Fibroblast of the aortic adventitia (primary cell): ENCODE measurements at regions not wholly inside any gene's neighbourhood (a gene's known extent, or its start where the extent isn't known, plus 50 kb on each side); places are given as distances from the start of the nearest gene placed in this dataset.
"Not testable (repeated sequence)": the region's sequence is repeated elsewhere in the genome, so short reads cannot be mapped to it uniquely, and the experiment has no call there.

ENCODE experiments used
- DNase-seq: peaks from one replicate; pipeline ENCODE4 v3.0.0-alpha.2; 2010; ENCODE audit warnings: low read depth
- H3K4me3 ChIP-seq: 2 replicates; pipeline ENCODE4 v1.5.1; 2011; ENCODE audit warnings: low read depth, mild to moderate bottlenecking, control low read depth, low read length, moderate library complexity
- TF ChIP-seq, protein P1 (sequence below): IDR thresholded peaks from 2 replicates; pipeline ENCODE4 v1.5.1; 2011; ENCODE audit warnings: mild to moderate bottlenecking, low read length, control low read depth, inconsistent platforms; ENCODE audit not compliant: insufficient read depth

DNA sequence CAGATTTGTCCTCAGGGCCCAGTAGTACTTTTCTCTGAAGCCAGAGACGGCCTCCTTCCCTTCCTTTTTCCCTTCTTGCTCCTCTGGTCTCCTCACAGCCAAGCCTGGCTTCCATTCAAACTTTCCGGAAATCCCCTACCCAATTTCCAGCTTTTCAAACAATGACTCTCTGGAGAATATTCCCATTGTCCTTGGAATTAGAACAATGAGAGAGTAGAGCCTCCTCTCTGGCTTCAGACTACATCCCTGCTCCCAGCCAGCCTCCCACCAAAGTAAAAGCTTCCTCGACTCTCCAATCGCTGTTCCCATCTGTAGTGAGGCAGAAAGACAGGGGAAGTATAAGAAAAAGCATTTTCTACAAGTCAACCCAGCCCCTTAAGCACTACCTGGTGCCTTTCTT is 77.7 kb upstream of the SOX13 start:
- peak; percentile 59 for DNase-seq
- TF ChIP-seq, protein P1, sequence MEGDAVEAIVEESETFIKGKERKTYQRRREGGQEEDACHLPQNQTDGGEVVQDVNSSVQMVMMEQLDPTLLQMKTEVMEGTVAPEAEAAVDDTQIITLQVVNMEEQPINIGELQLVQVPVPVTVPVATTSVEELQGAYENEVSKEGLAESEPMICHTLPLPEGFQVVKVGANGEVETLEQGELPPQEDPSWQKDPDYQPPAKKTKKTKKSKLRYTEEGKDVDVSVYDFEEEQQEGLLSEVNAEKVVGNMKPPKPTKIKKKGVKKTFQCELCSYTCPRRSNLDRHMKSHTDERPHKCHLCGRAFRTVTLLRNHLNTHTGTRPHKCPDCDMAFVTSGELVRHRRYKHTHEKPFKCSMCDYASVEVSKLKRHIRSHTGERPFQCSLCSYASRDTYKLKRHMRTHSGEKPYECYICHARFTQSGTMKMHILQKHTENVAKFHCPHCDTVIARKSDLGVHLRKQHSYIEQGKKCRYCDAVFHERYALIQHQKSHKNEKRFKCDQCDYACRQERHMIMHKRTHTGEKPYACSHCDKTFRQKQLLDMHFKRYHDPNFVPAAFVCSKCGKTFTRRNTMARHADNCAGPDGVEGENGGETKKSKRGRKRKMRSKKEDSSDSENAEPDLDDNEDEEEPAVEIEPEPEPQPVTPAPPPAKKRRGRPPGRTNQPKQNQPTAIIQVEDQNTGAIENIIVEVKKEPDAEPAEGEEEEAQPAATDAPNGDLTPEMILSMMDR: no peak
- H3K4me3 ChIP-seq: no peak overlapping the region

DNA sequence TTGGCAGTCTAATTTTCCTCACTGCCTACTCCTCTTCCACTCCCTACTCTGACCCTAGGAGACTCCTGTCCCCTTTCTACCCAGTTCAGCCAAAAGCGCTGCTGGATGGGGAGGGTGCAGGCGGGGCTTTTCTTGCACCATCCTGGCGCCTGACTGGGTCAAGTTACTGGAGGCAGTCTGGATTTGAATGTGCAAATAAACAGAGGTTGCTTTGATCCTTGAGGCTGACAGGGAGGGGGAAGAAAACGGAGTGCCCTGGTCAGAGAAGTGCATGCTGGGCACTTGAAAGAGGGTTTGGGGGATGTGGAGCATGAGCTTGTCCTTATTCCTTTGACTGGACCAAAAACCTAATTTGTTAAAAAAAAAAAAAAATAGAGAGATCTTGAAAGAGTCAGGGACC is 76.8 kb upstream of the SOX13 start:
- peak; percentile 13 for DNase-seq
- H3K4me3 ChIP-seq: no peak overlapping the region
- TF ChIP-seq, protein P1: no peak

DNA sequence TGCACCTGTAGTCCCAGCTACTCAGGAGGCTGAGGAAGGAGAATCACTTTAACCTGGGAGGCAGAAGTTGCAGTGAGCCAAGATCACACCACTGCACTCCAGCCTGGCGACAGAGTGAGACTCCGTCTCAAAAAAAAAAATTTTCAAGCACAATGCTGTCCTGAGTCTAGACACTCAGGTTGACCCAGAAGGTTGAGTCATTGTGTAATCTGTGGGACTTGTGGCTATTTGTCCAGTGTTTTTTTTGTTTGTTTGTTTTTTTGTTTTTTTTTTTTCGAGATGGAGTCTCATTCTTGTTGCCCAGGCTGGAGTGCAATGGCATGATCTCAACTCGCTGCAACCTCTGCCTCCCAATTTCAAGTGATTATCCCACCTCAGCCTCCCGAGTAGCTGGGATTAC is 74.3 kb upstream of the SOX13 start:
- H3K4me3 ChIP-seq, DNase-seq: not testable (repeated sequence)

DNA sequence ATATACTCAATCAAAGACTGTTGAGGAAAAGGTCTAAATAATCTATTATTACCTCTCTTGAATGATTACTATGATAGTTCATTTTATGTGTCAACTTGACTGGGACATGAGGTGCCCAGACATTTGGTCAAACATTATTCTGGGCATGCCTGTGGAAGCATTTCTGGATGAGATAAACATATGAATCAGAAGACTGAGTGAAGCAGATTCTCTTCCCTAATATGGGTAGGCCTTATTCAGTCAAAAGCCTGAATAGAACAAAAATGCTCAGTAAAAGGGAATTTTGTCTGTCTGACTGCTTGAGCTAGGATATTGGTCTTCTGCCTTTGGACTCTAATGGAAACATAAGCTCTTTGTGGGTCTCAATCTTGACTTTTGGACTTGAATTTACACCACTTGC is 73.3 kb upstream of the SOX13 start:
- TF ChIP-seq, protein P1: no peak
- DNase-seq: no peak
- H3K4me3 ChIP-seq: no peak overlapping the region

DNA sequence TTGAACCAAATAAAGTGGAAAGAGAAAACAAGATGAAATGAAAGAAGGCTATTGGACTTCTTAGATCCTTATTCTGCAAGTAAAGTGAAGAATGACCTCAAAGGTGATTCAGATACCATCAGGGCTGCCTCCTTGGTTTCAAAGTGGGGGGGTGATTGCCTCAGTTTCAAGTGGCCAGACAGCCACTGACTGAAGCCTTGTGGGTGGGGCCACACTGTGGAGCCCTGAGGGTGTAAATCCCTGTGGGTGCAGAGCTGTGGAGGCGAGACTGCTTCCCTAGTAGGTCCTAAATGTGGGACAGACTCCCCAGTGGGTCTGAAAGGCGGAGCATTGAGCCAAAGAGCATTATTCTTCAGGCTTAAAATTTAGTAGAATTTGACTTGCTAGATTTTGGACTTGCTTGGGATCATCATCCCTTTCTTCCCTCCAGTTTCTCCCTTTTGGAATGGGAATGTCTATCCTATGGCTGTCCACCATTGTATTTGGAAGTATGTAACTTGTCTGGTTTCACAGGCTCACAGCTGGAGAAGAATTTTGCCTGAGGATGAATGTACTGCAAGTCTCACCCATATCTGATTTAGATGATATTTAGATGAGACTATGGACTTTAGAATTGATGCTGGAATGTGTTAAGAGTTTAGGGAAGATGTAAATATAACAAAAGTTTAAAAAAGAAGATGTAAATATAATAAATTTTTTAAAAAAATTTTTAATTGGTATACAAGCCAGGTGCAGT is 71.6 kb upstream of the SOX13 start:
- TF ChIP-seq, protein P1: no peak
- no peak for DNase-seq
- no peak overlapping the region for H3K4me3 ChIP-seq

DNA sequence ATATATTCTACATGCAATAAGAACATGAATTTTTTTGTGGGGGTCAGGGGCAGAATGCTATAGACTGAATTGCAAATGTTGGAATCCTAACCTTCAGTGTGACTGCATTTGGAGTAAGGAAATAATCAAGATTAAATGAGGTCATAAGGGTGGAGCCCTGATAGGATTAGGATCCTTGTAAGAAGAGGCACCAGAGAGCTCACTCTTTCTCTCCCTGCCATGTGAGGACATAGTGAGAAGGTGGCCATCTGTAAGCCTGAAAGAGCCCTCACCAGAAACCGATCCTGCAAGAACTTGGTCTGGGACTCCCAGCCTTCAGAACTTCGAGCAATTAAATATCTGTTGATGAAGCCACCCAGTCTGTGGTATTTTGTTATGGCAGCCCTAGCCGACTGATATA is 70.3 kb upstream of the SOX13 start:
- no peak for DNase-seq
- TF ChIP-seq, protein P1: no peak
- no peak overlapping the region for H3K4me3 ChIP-seq

DNA sequence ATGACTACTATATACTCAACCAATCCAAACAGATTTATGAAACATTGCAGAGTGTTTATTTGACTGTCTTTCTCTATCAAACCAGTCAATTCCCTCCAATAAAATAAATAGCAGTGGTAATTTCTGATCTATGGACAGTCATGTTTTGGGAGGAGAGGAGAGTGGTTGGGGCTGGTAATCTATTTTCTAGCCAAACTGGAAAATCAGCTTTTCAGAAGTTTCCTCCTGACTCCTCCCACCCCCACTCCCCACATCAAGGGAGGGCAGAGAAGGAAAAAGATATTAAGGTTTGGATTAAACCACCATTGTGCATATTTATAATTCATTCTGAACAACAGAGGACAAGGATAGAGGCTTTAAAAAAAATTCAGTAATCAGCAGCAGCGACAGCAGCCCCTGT is 69.4 kb upstream of the SOX13 start:
- DNase-seq: no peak
- no peak overlapping the region for H3K4me3 ChIP-seq
- TF ChIP-seq, protein P1: no peak
